SK-N-SH (cell line): ENCODE measurements at regions not wholly inside any gene's neighbourhood (a gene's known extent, or its start where the extent isn't known, plus 50 kb on each side); places are given as distances from the start of the nearest gene placed in this dataset.
A peak's percentile ranks its signal among the peaks of the same experiment; 100 is the strongest.

Experiments
- CTCF ChIA-PET: fragments of 300-600, 350-600 bp; formaldehyde crosslinking; extraction: SDS; loops from one replicate; lab custom pipeline; 2021; lab: Yijun Ruan, JAX
- POLR2A ChIA-PET: fragments of 350-600 bp; sonication (Branson Sonifier 250); formaldehyde crosslinking; extraction: SDS; loops from one replicate; lab custom pipeline; 2020; ENCODE audit warnings: antibody characterized with exemption, inconsistent platforms; lab: Yijun Ruan, JAX
- DNase-seq: peaks from one replicate; pipeline ENCODE4 v3.0.0; 2012
- H2AFZ ChIP-seq: fragments of 200-600 bp; sonication (generic); 2 replicates; pipeline ENCODE4 v1.8.1; 2016; ENCODE audit warnings: antibody characterized with exemption, mild to moderate bottlenecking, low read depth
- H3F3A ChIP-seq: fragments of 200-600 bp; sonication (generic); replicated peaks from 2 replicates; pipeline ENCODE3; 2016; ENCODE audit warnings: antibody characterized with exemption, mild to moderate bottlenecking; ENCODE audit not compliant: insufficient read depth
- H3K27ac ChIP-seq, 2 experiments: fragments of 200-500 bp in 1 of 2; fragments of 200-600 bp in 1 of 2; sonication (Bioruptor generic) in 1 of 2; sonication (generic), shearing (Covaris generic) in 1 of 2; 2 replicates each; pipeline versions ENCODE4 v1.5.1 to v1.6.1; 2014 to 2016; ENCODE audit warnings: low read depth in 2 of 2, inconsistent platforms in 1 of 2, low read length in 1 of 2, mild to moderate bottlenecking in 1 of 2, mixed read lengths in 1 of 2
- H3K27me3 ChIP-seq: fragments of 200-600 bp; sonication (generic), shearing (Covaris generic); 2 replicates; pipeline ENCODE4 v1.6.1; 2016; ENCODE audit warnings: mixed run types; ENCODE audit not compliant: insufficient read depth
- H3K36me3 ChIP-seq, 2 experiments: fragments of 200-500 bp in 1 of 2; fragments of 200-600 bp in 1 of 2; sonication (Bioruptor generic) in 1 of 2; sonication (generic) in 1 of 2; replicated peaks in 1 of 2; 2 replicates each; pipeline versions ENCODE3 to v1.5.1; 2014 to 2016; ENCODE audit warnings: low read length in 1 of 2, mild to moderate bottlenecking in 1 of 2; ENCODE audit not compliant: insufficient read depth in 2 of 2, control insufficient read depth in 1 of 2
- H3K4me1 ChIP-seq, 2 experiments: fragments of 200-500 bp in 1 of 2; fragments of 200-600 bp in 1 of 2; sonication (Bioruptor generic) in 1 of 2; sonication (generic), shearing (Covaris generic) in 1 of 2; 2 replicates each; pipeline versions ENCODE4 v1.5.1 to v1.6.1; 2014 to 2016; ENCODE audit warnings: low read depth in 1 of 2, low read length in 1 of 2, mixed run types in 1 of 2; ENCODE audit not compliant: insufficient read depth in 2 of 2, control insufficient read depth in 1 of 2
- H3K4me2 ChIP-seq: fragments of 200-600 bp; sonication (generic), shearing (Covaris generic); 2 replicates; pipeline ENCODE4 v1.6.1; 2017; ENCODE audit warnings: mixed run types
- H3K4me3 ChIP-seq, 2 experiments: fragments of 200-500 bp in 1 of 2; fragments of 200-600 bp in 1 of 2; sonication (Bioruptor generic) in 1 of 2; sonication (generic), shearing (Covaris generic) in 1 of 2; 2 replicates each; pipeline versions ENCODE4 v1.5.1 to v1.8.1; 2014 to 2016; ENCODE audit warnings: low read depth in 2 of 2, inconsistent platforms in 1 of 2, low read length in 1 of 2, mild to moderate bottlenecking in 1 of 2, mixed read lengths in 1 of 2, moderate library complexity in 1 of 2
- H3K79me2 ChIP-seq: fragments of 200-600 bp; sonication (generic); 2 replicates; pipeline ENCODE4 v1.8.1; 2017; ENCODE audit warnings: mild to moderate bottlenecking; ENCODE audit not compliant: insufficient read depth
- H3K9ac ChIP-seq: fragments of 200-600 bp; sonication (generic); 2 replicates; pipeline ENCODE4 v1.6.1; 2017; ENCODE audit warnings: mixed run types
- H3K9me2 ChIP-seq: fragments of 200-600 bp; sonication (generic); 2 replicates; pipeline ENCODE4 v1.6.1; 2017; ENCODE audit warnings: mixed run types
- H3K9me3 ChIP-seq: fragments of 200-600 bp; sonication (generic); 2 replicates; pipeline ENCODE4 v1.6.1; 2017; ENCODE audit warnings: mixed run types, mild to moderate bottlenecking, moderate library complexity
- H4K20me1 ChIP-seq: fragments of 200-600 bp; sonication (generic); 2 replicates; pipeline ENCODE4 v1.6.1; 2017; ENCODE audit warnings: mild to moderate bottlenecking, mixed run types; ENCODE audit not compliant: insufficient read depth
- CHD2 ChIP-seq: fragments of 150-350 bp; IDR thresholded peaks from 2 replicates; pipeline ENCODE4 v1.6.1; 2018; ENCODE audit warnings: low read length; ENCODE audit not compliant: partially characterized antibody
- EP300 ChIP-seq, 2 experiments: IDR thresholded peaks; 2 replicates each; pipeline versions ENCODE4 v1.4.0 to v1.6.1; 2012; ENCODE audit warnings: borderline replicate concordance in 1 of 2, low read depth in 1 of 2, low read length in 1 of 2
- EZH2phosphoT487 ChIP-seq: fragments of 200-600 bp; sonication (generic); IDR thresholded peaks from 2 replicates; pipeline ENCODE4 v1.6.1; 2017; ENCODE audit warnings: low read depth, mixed run types, mild to moderate bottlenecking, antibody characterized with exemption, moderate library complexity, borderline replicate concordance
- JUND ChIP-seq: IDR thresholded peaks from 2 replicates; pipeline ENCODE4 v1.4.0; 2012
- MEF2A ChIP-seq: IDR thresholded peaks from 2 replicates; pipeline ENCODE4 v1.4.0; 2012; ENCODE audit warnings: low read depth, borderline replicate concordance
- NRF1 ChIP-seq: IDR thresholded peaks from 2 replicates; pipeline ENCODE4 v1.6.1; 2012; ENCODE audit warnings: low read depth, mild to moderate bottlenecking, low read length
- RCOR1 ChIP-seq: fragments of 150-350 bp; IDR thresholded peaks from 2 replicates; pipeline ENCODE4 v1.6.1; 2017; ENCODE audit warnings: antibody characterized with exemption, low read length
- RXRA ChIP-seq: IDR thresholded peaks from 2 replicates; pipeline ENCODE4 v1.4.0; 2012; ENCODE audit warnings: low read depth, mild to moderate bottlenecking, borderline replicate concordance
- TAF1 ChIP-seq: IDR thresholded peaks from 2 replicates; pipeline ENCODE4 v1.6.1; 2012; ENCODE audit warnings: low read depth, mild to moderate bottlenecking, low read length, moderate library complexity, borderline replicate concordance
- TCF12 ChIP-seq: IDR thresholded peaks from 2 replicates; pipeline ENCODE4 v1.4.0; 2012
- TEAD4 ChIP-seq: IDR thresholded peaks from 2 replicates; pipeline ENCODE4 v1.4.0; 2012; ENCODE audit warnings: mild to moderate bottlenecking, borderline replicate concordance; ENCODE audit not compliant: insufficient read depth
- WGBS: methylation state at CpG from one replicate; pipeline ENCODE4 v1.1.6; 2017; ENCODE audit warnings: low lambda C conversion rate; 5-methylcytosine and 5-hydroxymethylcytosine counted together
- TF ChIP-seq, protein P1 (sequence below): fragments of 150-350 bp; IDR thresholded peaks from 2 replicates; pipeline ENCODE4 v1.6.1; 2016; ENCODE audit warnings: mild to moderate bottlenecking, low read depth, low read length
- TF ChIP-seq, protein P2 (sequence below): IDR thresholded peaks from 2 replicates; pipeline ENCODE4 v1.4.0; 2012; ENCODE audit warnings: low read depth, borderline replicate concordance
- TF ChIP-seq, protein P3 (sequence below): fragments of 200-600 bp; sonication (generic); IDR thresholded peaks from 2 replicates; pipeline ENCODE4 v1.6.1; 2017; ENCODE audit warnings: antibody characterized with exemption, mild to moderate bottlenecking, moderate library complexity
- TF ChIP-seq, protein P4 (sequence below): IDR thresholded peaks from 2 replicates; pipeline ENCODE4 v1.4.0; 2012; ENCODE audit warnings: low read depth
- TF ChIP-seq, protein P5 (sequence below): fragments of 150-350 bp; IDR thresholded peaks from 2 replicates; pipeline ENCODE4 v1.6.1; 2017; ENCODE audit warnings: antibody characterized with exemption, low read length, low read depth, borderline replicate concordance

DNA sequence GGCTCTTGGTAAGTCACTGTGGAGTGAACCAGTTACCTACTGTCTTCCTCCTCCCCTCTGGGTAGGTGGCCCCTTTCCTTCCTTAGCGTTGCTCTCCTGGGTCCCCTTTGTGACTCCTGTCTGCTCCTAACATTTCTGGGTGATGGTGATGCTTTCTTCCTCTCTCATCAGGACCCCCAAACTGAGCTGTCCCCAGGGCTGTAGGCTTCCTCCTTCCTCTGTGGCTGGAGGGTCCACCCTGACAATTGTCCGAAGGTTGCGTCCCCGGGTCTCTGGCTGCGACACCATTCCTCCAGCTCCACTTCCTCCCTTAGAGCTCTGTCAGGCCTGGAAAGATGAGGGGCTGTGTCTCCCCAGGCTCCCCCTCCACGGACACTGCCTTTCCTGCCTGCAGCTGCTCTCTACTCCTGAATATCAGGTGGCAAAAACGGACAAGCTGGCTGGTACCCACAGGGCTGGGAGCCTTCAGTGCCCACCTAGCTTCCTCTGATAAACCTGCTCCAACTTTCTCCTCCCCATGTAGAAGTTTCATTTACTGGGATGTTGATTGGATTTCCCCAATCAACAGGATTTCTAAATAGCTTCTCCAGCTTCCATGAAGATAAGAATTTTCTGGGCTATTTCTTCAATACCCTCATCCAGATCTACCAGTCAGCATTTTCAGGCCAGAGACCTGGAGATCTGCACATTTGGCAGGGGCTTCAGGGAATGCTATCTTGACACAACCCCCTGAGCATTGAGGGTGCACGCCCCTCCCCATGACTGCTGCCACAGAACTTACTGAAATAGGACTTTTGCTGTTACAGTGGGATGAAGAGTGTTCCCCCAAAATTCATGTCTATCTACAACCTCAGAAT lies 506.5 kb downstream of the TCERG1L start:
- 49% methylated on average over 8 of the region's 8 CpGs for WGBS
- H2AFZ ChIP-seq: no peak overlapping the region
- no peaks in the 10 kb centered on the region for H3K36me3 ChIP-seq
- peak; percentile 7 for DNase-seq
- no peaks in the 10 kb centered on the region for H3K9me3 ChIP-seq
- H4K20me1 ChIP-seq: no peaks in the 10 kb centered on the region
- CTCF ChIA-PET: no interaction called here
- no peaks in the 10 kb centered on the region for H3F3A ChIP-seq
- TF ChIP-seq, protein P1, sequence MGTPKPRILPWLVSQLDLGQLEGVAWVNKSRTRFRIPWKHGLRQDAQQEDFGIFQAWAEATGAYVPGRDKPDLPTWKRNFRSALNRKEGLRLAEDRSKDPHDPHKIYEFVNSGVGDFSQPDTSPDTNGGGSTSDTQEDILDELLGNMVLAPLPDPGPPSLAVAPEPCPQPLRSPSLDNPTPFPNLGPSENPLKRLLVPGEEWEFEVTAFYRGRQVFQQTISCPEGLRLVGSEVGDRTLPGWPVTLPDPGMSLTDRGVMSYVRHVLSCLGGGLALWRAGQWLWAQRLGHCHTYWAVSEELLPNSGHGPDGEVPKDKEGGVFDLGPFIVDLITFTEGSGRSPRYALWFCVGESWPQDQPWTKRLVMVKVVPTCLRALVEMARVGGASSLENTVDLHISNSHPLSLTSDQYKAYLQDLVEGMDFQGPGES: no peak
- TF ChIP-seq TAF1 (no peak), EP300 (IDR thresholded peaks at IDR 0.05; ENCODE audit: borderline replicate concordance in 1 of 2, low read depth in 1 of 2, low read length in 1 of 2) (no peak), NRF1 (no peak)
- TF ChIP-seq, protein P2, sequence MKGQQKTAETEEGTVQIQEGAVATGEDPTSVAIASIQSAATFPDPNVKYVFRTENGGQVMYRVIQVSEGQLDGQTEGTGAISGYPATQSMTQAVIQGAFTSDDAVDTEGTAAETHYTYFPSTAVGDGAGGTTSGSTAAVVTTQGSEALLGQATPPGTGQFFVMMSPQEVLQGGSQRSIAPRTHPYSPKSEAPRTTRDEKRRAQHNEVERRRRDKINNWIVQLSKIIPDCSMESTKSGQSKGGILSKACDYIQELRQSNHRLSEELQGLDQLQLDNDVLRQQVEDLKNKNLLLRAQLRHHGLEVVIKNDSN: no peak
- H3K4me3 ChIP-seq: no peak overlapping the region
- H3K79me2 ChIP-seq: no peaks in the 10 kb centered on the region
- H3K27me3 ChIP-seq: no peaks in the 10 kb centered on the region
- H3K4me2 ChIP-seq: no peak overlapping the region
- H3K4me1 ChIP-seq: no peaks in the 10 kb centered on the region
- no peak overlapping the region for H3K9ac ChIP-seq
- H3K27ac ChIP-seq: no peak overlapping the region
- no peaks in the 10 kb centered on the region for H3K9me2 ChIP-seq
- POLR2A ChIA-PET: no interaction called here

DNA sequence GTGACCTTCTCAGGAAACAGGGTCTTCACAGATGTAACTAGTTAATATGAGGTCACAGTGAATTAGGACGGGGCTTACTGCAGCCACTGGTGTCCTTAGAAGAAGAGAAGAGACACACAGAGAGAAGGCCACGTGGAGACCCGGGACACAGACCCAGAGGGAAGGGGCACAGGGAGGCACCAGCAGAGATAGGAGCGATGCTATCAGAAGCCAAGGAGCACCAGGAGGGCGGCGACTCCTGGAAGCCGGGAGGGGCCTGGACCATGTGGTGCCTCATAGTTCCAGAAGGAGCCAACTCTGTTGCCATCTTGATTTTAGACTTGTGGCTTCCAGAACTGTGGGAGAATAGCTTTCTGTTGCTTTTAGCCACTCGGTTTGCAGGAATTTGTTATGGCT lies 505.9 kb downstream of the TCERG1L start:
- H3K79me2 ChIP-seq: no peaks in the 10 kb centered on the region
- no peaks in the 10 kb centered on the region for H3K9me2 ChIP-seq
- no peaks in the 10 kb centered on the region for H3K36me3 ChIP-seq
- no peak overlapping the region for H3K4me2 ChIP-seq
- ChIA-PET POLR2A (no interaction called here), CTCF (no interaction called here)
- no peak overlapping the region for H2AFZ ChIP-seq
- H3F3A ChIP-seq: no peaks in the 10 kb centered on the region
- H3K27ac ChIP-seq: no peak overlapping the region
- H4K20me1 ChIP-seq: no peaks in the 10 kb centered on the region
- DNase-seq: no peak
- H3K4me1 ChIP-seq: no peaks in the 10 kb centered on the region
- H3K9me3 ChIP-seq: no peaks in the 10 kb centered on the region
- no peaks in the 10 kb centered on the region for H3K27me3 ChIP-seq
- 30% methylated on average over 7 of the region's 8 CpGs for WGBS
- no peak overlapping the region for H3K9ac ChIP-seq
- TF ChIP-seq RCOR1 (no peak), RXRA (no peak), JUND (no peak), MEF2A (no peak), EZH2phosphoT487 (no peak), NRF1 (no peak), TCF12 (no peak), TEAD4 (no peak), CHD2 (no peak)
- TF ChIP-seq, protein P1: no peak
- TF ChIP-seq, protein P3, sequence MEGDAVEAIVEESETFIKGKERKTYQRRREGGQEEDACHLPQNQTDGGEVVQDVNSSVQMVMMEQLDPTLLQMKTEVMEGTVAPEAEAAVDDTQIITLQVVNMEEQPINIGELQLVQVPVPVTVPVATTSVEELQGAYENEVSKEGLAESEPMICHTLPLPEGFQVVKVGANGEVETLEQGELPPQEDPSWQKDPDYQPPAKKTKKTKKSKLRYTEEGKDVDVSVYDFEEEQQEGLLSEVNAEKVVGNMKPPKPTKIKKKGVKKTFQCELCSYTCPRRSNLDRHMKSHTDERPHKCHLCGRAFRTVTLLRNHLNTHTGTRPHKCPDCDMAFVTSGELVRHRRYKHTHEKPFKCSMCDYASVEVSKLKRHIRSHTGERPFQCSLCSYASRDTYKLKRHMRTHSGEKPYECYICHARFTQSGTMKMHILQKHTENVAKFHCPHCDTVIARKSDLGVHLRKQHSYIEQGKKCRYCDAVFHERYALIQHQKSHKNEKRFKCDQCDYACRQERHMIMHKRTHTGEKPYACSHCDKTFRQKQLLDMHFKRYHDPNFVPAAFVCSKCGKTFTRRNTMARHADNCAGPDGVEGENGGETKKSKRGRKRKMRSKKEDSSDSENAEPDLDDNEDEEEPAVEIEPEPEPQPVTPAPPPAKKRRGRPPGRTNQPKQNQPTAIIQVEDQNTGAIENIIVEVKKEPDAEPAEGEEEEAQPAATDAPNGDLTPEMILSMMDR: no peak
- TF ChIP-seq, protein P4, sequence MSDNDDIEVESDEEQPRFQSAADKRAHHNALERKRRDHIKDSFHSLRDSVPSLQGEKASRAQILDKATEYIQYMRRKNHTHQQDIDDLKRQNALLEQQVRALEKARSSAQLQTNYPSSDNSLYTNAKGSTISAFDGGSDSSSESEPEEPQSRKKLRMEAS: no peak
- TF ChIP-seq, protein P5, sequence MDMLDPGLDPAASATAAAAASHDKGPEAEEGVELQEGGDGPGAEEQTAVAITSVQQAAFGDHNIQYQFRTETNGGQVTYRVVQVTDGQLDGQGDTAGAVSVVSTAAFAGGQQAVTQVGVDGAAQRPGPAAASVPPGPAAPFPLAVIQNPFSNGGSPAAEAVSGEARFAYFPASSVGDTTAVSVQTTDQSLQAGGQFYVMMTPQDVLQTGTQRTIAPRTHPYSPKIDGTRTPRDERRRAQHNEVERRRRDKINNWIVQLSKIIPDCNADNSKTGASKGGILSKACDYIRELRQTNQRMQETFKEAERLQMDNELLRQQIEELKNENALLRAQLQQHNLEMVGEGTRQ: no peak
- H3K4me3 ChIP-seq: no peak overlapping the region
